D721Med (cell line): ENCODE measurements at regions not wholly inside any gene's neighbourhood (a gene's known extent, or its start where the extent isn't known, plus 50 kb on each side); places are given as distances from the start of the nearest gene placed in this dataset.

ENCODE experiments used
- DNase-seq: peaks from one replicate; pipeline ENCODE4 v3.0.0; 2011; ENCODE audit warnings: low spot score; ENCODE audit not compliant: insufficient read length
- FAIRE-seq: peaks from 2 replicates; lab custom pipeline; 2011; peaks lifted over from hg19 to GRCh38; lab: Jason Lieb, UNC
- CTCF ChIP-seq: IDR thresholded peaks from 2 replicates; pipeline ENCODE4 v1.5.1; 2012; ENCODE audit warnings: mild to moderate bottlenecking, control low read depth; ENCODE audit not compliant: insufficient read depth; ENCODE audit errors: missing control alignments

GRCh38 chr1:119298687-119299303 is 69.8 kb upstream of the HAO2 start:
- DNase-seq (no peak), FAIRE-seq (no peak)
- no peak for TF ChIP-seq CTCF

- no peak for TF ChIP-seq CTCF
- FAIRE-seq (no peak), DNase-seq (no peak)
These were observed 66.6 kb upstream of the HAO2 start for GRCh38 chr1:119302011-119302410.

GRCh38 chr1:119308130-119308700 is 60.4 kb upstream of the HAO2 start:
- TF ChIP-seq CTCF = no peak
- no peak for FAIRE-seq
- no peak for DNase-seq

GRCh38 chr1:119308806-119309205 is 59.8 kb upstream of the HAO2 start:
- no peak for TF ChIP-seq CTCF
- FAIRE-seq (no peak), DNase-seq (no peak)

- no peak for DNase-seq
- TF ChIP-seq CTCF = no peak
- FAIRE-seq = no peak
These were observed 58.3 kb upstream of the HAO2 start for GRCh38 chr1:119310301-119310700.

- DNase-seq (no peak), FAIRE-seq (no peak)
- no peak for TF ChIP-seq CTCF
These were observed 56.1 kb upstream of the HAO2 start for GRCh38 chr1:119312500-119312899.

- FAIRE-seq = no peak
- no peak for TF ChIP-seq CTCF
- no peak for DNase-seq
These were observed 54.4 kb upstream of the HAO2 start for GRCh38 chr1:119314001-119314796.
